Inflammatory macrophage treated with lipopolysaccharide for 4 hours (primary cell): ENCODE measurements at regions not wholly inside any gene's neighbourhood (a gene's known extent, or its start where the extent isn't known, plus 50 kb on each side); places are given as distances from the start of the nearest gene placed in this dataset.
A peak's percentile ranks its signal among the peaks of the same experiment; 100 is the strongest.
"Not testable (repeated sequence)": the region's sequence is repeated elsewhere in the genome, so short reads cannot be mapped to it uniquely, and the experiment has no call there.

Experiments used
- DNase-seq: peaks from one replicate; pipeline ENCODE4 v3.0.0-alpha.2; 2020

- not testable (repeated sequence) for DNase-seq
These were observed 102.8 kb upstream of the GAS1 start for GRCh38 chr9:87049929-87050608.

DNA sequence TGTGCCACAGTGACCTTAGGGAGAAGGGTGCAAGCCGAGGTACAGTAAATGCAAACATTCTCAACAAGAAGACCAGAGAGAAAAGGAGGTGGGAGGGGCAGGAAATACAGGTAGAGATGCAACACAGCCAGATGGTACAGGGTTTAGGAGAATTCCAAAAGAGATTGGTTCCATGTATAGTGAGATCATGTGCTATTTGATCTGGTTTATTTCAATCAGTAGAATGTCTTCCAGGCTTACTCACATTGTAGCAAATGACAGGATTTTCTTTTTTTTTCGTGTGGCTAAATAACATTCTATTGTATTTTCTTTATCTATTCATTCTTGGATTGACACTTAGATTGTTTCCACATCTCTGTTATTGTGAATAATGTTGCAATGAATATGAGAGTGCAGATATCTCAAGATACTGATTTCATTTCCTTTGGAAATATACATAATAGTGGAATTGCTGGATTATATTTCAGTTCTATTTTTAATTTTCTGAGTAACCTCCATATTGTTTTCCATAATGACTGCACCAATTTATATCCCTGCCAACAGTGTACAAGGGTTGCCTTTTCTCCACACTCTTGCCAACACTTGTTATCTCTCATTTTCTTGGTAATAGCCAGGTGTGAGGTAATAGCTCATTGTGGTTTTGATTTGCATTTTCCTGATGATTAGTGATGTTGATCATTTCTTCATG lies 107.8 kb upstream of the GAS1 start:
- no peak for DNase-seq

- DNase-seq, result no peak
These were observed 112.5 kb upstream of the GAS1 start for GRCh38 chr9:87059772-87060171.

DNA sequence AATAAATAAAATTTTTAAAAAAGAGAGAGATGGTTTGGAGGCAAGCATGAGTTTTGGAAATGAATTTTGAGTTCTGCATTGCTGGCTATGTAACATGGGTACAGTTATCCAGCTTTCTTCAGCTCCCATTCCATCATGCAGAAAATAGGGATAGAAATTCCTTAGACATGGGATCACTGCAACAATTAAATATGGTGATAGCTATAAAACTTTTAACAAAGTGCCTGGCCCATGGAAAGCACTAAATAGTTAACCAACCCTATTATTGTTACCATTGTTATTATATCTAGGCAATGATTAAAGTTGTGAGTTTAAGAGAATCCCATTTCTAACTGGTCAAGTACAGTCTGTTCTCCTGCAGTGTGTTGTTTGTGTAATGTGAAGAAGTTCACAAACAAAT lies 115.4 kb upstream of the GAS1 start:
- no peak for DNase-seq

GRCh38 chr9:87063246-87063645 lies 115.9 kb upstream of the GAS1 start:
- DNase-seq, result no peak

GRCh38 chr9:87063871-87064270 lies 116.6 kb upstream of the GAS1 start:
- no peak for DNase-seq

DNA sequence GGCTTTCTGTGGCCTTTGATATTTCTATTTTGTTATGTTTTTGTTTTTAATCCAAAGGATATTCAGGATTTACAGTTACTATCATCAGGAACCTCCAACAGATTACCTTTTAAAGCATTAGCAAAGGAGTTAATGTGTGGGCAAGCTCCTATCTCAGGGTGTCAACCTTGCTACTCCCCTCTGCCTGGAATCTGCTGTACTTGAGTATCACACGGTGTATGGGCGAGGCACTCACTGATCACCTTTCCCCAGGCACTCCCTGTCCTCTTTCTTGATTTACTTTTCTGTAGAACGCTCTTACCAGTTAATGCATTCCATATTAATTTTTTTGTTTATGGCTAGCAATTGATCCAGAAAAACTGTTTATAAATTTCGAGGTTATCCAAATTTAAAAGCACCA lies 117.0 kb upstream of the GAS1 start:
- no peak for DNase-seq

GRCh38 chr9:87065981-87066380 lies 118.7 kb upstream of the GAS1 start:
- DNase-seq, result no peak

DNA sequence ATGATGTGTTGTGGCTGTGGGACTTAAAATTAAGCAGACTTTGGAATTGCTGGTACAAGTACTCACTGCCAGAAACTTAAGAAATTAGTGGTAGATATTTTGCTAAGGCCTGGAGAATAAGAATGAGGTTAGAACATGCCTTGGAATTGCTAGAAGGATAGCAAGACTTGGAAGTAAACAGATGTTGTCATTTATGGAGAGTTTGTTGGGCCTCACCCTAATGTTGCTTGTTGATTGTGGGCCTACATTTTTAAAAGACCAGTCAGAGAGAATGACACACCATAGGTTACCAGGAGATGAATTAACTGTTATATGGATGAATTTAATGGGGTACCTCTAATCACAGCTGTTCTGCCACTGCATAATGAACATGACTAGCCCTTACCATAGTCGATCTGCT lies 120.1 kb upstream of the GAS1 start:
- no peak for DNase-seq

- no peak for DNase-seq
These were observed 121.0 kb upstream of the GAS1 start for GRCh38 chr9:87068177-87068840.

- DNase-seq, result peak; percentile 2
These were observed 122.4 kb upstream of the GAS1 start for GRCh38 chr9:87069690-87070089.

- DNase-seq, result no peak
These were observed 123.0 kb upstream of the GAS1 start for GRCh38 chr9:87070336-87070735.

- DNase-seq, result no peak
These were observed 124.2 kb upstream of the GAS1 start for GRCh38 chr9:87071473-87071872.

GRCh38 chr9:87073692-87074091 lies 126.4 kb upstream of the GAS1 start:
- DNase-seq, result no peak

GRCh38 chr9:87075537-87075936 lies 128.2 kb upstream of the GAS1 start:
- no peak for DNase-seq

GRCh38 chr9:87076825-87077224 lies 129.5 kb upstream of the GAS1 start:
- no peak for DNase-seq

DNA sequence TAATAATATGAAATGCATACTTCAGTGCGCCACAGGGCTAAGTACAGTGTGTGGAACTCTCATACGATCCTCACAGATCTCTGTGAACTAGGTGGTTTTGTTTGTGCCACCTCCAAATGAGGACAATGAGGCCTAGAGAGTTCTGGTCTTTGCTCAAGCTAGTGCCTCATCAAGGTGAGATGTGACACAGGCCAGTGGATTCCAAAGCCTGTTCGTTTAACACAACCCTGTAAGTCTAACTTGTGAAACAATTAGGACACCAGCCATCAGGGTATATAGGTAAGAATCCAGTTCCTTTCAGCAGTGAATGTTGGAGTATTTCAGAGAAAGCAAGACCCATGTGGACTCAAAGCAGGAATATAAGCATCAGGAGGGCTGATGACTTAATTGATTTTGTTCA lies 130.7 kb upstream of the GAS1 start:
- no peak for DNase-seq

- no peak for DNase-seq
These were observed 133.4 kb upstream of the GAS1 start for GRCh38 chr9:87080512-87081264.

DNA sequence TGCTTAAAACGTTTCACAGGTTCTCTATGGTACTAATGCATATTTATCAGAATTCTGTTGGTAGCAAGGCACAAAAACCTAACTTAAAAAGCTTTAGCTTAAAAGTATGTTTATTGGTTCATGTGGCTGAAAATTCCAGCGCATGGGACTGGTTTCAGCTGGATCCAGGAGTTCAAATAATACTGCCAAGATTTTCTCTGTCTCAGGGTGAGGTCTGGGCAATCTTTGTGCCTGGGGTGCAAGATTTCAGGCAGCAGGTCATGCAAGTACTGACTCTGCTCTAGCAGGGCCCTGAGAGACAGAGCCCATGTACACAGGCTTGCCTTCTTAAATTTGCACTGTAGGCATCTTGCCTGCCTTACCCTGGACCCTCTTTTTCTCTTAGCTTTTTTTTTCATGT lies 134.2 kb upstream of the GAS1 start:
- no peak for DNase-seq

DNA sequence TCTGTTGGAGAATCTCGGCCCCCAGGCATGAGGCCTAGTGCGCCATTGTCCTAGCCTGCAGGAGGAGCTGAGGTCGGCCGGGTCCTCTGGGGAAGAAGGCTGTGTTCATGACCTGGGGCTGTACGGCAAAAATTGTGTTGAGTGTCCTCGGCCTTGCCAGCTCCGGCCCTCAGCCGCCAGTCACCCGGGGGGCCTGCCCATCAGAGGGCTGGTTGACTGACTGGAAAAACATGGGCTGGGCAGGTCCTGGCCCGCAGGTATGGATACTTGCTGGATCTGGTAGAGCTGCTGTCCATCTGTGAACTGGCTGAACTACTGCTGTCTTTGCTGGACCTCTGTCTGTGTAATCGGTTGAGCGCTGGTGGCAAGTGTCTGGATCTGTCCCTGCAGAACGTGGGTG lies 136.7 kb upstream of the GAS1 start:
- DNase-seq, result no peak

DNA sequence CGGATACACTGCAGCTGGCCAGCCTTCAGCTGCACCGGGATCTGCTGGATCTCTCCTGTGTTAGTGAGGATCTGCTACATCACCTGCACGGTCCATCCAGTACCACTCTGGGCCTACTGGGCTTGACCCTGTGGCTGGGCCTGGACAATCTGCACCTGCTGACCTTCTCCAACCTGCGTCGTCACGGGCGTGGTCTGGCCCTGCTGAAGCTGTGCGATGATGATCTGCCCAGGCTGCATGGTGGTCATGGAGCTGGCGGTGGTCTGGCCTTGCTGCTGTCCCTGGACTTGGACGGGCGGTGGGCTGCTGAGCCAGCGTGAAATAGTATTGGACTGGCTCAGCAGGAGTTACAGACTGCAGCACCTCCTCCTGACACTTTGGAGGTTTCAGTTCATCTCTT lies 137.1 kb upstream of the GAS1 start:
- DNase-seq, result no peak

GRCh38 chr9:87085073-87085472 lies 137.8 kb upstream of the GAS1 start:
- DNase-seq, result no peak

- DNase-seq, result no peak
These were observed 138.2 kb upstream of the GAS1 start for GRCh38 chr9:87085521-87085920.
